Heart left ventricle (tissue), 13 donors: ENCODE measurements at regions not wholly inside any gene's neighbourhood (a gene's known extent, or its start where the extent isn't known, plus 50 kb on each side); places are given as distances from the start of the nearest gene placed in this dataset.

Source experiments
- CTCF ChIP-seq, 12 donors: fragments of 200-600 bp; sonication (generic) in 4 of 12; IDR thresholded peaks; one replicate each; pipeline versions ENCODE4 v1.5.0 to v1.8.0; 2018 to 2022; ENCODE audit warnings: antibody characterized with exemption in 12 of 12, mild to moderate bottlenecking in 5 of 12
- POLR2A ChIP-seq, 2 donors: fragments of 450-650 bp; IDR thresholded peaks; one replicate each; pipeline ENCODE4 v1.6.1; 2017; ENCODE audit warnings: antibody characterized with exemption in 2 of 2, mild to moderate bottlenecking in 2 of 2, moderate library complexity in 2 of 2
- donor health status: ischemic (EF 13 %, LVEDD 7.1; RV severe dilation, severe dysfunction).
- donor health status: DM: no; HTN: yes; CAD: no.
- donor health status: DM: no; HTN: no; CAD: no.
- donor health status: ischemic (EF 25% LVEDD 6.9; RV normal size, moderate dysfunction).
- donor health status: ischemic (EF 25% LVEDD 5.7; RV mildly dilated, moderate dysfunction).
- donor health status: ischemic (EF 35%, LVEDD 5.7; RV mildly dilated, moderate dysfunction).
- donor health status: nonischemic (EF 11% LVEDD 7.7; RV severe dilation, severe dysfunction).
- donor health status: DM: yes; HTN: yes; CAD: no.
- donor health status: PGD.
- donor health status: ischemic (EF 29% LVEDD 5.4; RV normal size, mild dysfunction).
- donor health status: nonischemic (EF 23%, LVEDD 6.1; RV moderate dilation, normal function).

GRCh38 chr11:57095896-57096295 lies 85.9 kb upstream of the LRRC55 start:
- TF ChIP-seq CTCF (IDR thresholded peaks at IDR 0.05) (no peak), POLR2A (IDR thresholded peaks at IDR 0.05) (no peak)
